Transverse colon (tissue), 4 donors: ENCODE measurements at regions not wholly inside any gene's neighbourhood (a gene's known extent, or its start where the extent isn't known, plus 50 kb on each side); places are given as distances from the start of the nearest gene placed in this dataset.

Source experiments
- CTCF ChIP-seq, 5 experiments: fragments of 200-600 bp in 3 of 5; fragments of 450-650 bp in 2 of 5; sonication (generic) in 3 of 5; IDR thresholded peaks; 1 replicate in 2 of 5; 2 replicates in 3 of 5; pipeline ENCODE4 v1.5.1; 2016 to 2017; ENCODE audit warnings: antibody characterized with exemption in 5 of 5, inconsistent platforms in 3 of 5, mild to moderate bottlenecking in 2 of 5, moderate library complexity in 1 of 5
- POLR2AphosphoS5 ChIP-seq, 3 donors: sonication (generic); formaldehyde crosslinking; IDR thresholded peaks; one replicate each; pipeline ENCODE4 v1.6.1; 2016; ENCODE audit warnings: antibody characterized with exemption in 3 of 3

DNA sequence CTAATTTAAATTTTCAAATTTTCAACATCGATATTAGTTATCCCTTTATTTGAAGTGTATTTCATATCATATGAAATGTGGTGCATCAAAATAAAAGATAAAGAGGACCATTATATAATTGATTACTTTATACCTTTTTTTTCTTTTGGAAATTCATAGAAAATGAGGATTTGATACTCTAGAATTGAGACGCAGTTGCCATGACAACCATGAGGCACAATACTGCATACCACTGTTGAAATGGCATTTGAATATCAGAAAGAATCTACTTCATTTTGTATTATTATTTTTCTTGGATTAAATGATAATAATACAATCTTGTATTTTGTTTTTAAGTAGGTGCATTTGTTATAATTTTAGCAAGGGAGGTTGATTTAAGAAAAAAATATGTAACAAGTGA, 323.1 kb downstream of the PCDH18 start:
- TF ChIP-seq CTCF (IDR thresholded peaks at IDR 0.05): no peak
- no peak for TF ChIP-seq POLR2AphosphoS5 (IDR thresholded peaks at IDR 0.05)
